Transverse colon (tissue), 3 donors: ENCODE measurements at regions not wholly inside any gene's neighbourhood (a gene's known extent, or its start where the extent isn't known, plus 50 kb on each side); places are given as distances from the start of the nearest gene placed in this dataset.

Source experiments
- EP300 ChIP-seq: sonication (generic); formaldehyde crosslinking; IDR thresholded peaks from one replicate; pipeline ENCODE4 v1.6.1; 2017; ENCODE audit warnings: antibody characterized with exemption, low read depth
- POLR2AphosphoS5 ChIP-seq, 3 donors: sonication (generic); formaldehyde crosslinking; IDR thresholded peaks; one replicate each; pipeline ENCODE4 v1.6.1; 2016; ENCODE audit warnings: antibody characterized with exemption in 3 of 3

GRCh38 chr1:30415171-30415940 lies 308.0 kb downstream of the MATN1 start:
- TF ChIP-seq POLR2AphosphoS5 (IDR thresholded peaks at IDR 0.05), result no peak
- TF ChIP-seq EP300, result no peak
